ENCODE measurements at regions not wholly inside any gene's neighbourhood (a gene's known extent, or its start where the extent isn't known, plus 50 kb on each side); places are given as distances from the start of the nearest gene placed in this dataset.

GRCh38 chr12:124516850-124517249 lies 50.6 kb downstream of the NCOR2 start:
- TF ChIP-seq, protein P1, sequence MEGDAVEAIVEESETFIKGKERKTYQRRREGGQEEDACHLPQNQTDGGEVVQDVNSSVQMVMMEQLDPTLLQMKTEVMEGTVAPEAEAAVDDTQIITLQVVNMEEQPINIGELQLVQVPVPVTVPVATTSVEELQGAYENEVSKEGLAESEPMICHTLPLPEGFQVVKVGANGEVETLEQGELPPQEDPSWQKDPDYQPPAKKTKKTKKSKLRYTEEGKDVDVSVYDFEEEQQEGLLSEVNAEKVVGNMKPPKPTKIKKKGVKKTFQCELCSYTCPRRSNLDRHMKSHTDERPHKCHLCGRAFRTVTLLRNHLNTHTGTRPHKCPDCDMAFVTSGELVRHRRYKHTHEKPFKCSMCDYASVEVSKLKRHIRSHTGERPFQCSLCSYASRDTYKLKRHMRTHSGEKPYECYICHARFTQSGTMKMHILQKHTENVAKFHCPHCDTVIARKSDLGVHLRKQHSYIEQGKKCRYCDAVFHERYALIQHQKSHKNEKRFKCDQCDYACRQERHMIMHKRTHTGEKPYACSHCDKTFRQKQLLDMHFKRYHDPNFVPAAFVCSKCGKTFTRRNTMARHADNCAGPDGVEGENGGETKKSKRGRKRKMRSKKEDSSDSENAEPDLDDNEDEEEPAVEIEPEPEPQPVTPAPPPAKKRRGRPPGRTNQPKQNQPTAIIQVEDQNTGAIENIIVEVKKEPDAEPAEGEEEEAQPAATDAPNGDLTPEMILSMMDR (IDR thresholded peaks at IDR 0.05; ENCODE audit: insufficient read depth, low read length) = no peak
- no peak for TF ChIP-seq REST (IDR thresholded peaks at IDR 0.05; ENCODE audit: insufficient replicate concordance, low read depth)

All from HL-60 (cell line).